Tibial nerve (tissue), 4 donors: ENCODE measurements at regions not wholly inside any gene's neighbourhood (a gene's known extent, or its start where the extent isn't known, plus 50 kb on each side); places are given as distances from the start of the nearest gene placed in this dataset.

Source experiments
- EP300 ChIP-seq, 2 donors: sonication (generic); formaldehyde crosslinking; IDR thresholded peaks; one replicate each; pipeline ENCODE4 v1.6.1; 2017; ENCODE audit warnings: antibody characterized with exemption in 2 of 2, mild to moderate bottlenecking in 1 of 2
- POLR2A ChIP-seq, 2 donors: fragments of 450-650 bp; IDR thresholded peaks; one replicate each; pipeline ENCODE4 v1.6.1; 2017; ENCODE audit warnings: antibody characterized with exemption in 2 of 2, mild to moderate bottlenecking in 2 of 2, moderate library complexity in 2 of 2
- TF ChIP-seq, protein P1 (sequence below), 5 experiments: fragments of 200-600 bp in 3 of 5; fragments of 450-650 bp in 2 of 5; sonication (generic) in 3 of 5; IDR thresholded peaks; one replicate each; pipeline ENCODE4 v1.5.1; 2016 to 2019; ENCODE audit warnings: antibody characterized with exemption in 5 of 5, mild to moderate bottlenecking in 3 of 5, moderate library complexity in 2 of 5

DNA sequence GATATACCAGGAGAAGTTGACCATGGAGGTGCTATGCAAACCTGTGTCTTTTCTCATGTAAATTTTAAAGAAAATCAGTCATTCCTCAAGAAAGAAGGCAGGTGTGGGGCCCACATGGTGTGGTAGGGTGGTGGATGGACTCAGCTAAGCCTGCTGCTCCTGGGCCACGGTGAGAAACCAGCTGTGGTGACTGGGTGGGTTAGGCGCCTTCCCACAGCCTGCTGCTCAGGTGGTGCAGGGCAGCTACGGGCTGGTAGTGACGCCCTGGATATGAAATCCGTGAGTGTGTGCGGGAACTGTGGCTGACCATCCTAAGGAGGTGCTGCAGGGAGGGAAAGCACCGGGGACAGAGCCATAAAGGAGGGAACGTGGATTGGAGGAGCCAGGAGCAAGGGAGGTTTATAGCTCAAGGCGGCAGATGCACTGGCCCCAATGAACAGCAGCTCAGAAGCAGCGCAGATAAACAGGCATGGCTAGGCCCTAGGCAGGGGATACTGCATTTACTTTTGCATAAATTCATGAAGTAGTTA is 408.8 kb downstream of the FUT8 start:
- TF ChIP-seq POLR2A (IDR thresholded peaks at IDR 0.05): no peak
- TF ChIP-seq, protein P1, sequence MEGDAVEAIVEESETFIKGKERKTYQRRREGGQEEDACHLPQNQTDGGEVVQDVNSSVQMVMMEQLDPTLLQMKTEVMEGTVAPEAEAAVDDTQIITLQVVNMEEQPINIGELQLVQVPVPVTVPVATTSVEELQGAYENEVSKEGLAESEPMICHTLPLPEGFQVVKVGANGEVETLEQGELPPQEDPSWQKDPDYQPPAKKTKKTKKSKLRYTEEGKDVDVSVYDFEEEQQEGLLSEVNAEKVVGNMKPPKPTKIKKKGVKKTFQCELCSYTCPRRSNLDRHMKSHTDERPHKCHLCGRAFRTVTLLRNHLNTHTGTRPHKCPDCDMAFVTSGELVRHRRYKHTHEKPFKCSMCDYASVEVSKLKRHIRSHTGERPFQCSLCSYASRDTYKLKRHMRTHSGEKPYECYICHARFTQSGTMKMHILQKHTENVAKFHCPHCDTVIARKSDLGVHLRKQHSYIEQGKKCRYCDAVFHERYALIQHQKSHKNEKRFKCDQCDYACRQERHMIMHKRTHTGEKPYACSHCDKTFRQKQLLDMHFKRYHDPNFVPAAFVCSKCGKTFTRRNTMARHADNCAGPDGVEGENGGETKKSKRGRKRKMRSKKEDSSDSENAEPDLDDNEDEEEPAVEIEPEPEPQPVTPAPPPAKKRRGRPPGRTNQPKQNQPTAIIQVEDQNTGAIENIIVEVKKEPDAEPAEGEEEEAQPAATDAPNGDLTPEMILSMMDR (IDR thresholded peaks at IDR 0.05): no peak
- TF ChIP-seq EP300 (IDR thresholded peaks at IDR 0.05): no peak
